KMS-11 (cell line): ENCODE measurements at regions not wholly inside any gene's neighbourhood (a gene's known extent, or its start where the extent isn't known, plus 50 kb on each side); places are given as distances from the start of the nearest gene placed in this dataset.

Experiments
- H2AFZ ChIP-seq: fragments of 200-600 bp; sonication (generic); 2 replicates; pipeline ENCODE4 v1.6.1; 2016; ENCODE audit warnings: antibody characterized with exemption, mixed run types, low read depth
- H3K27ac ChIP-seq: fragments of 200-600 bp; sonication (generic); 2 replicates; pipeline ENCODE4 v1.6.1; 2016; ENCODE audit warnings: mild to moderate bottlenecking, mixed run types
- H3K27me3 ChIP-seq: fragments of 200-600 bp; sonication (generic); 2 replicates; pipeline ENCODE4 v1.6.1; 2017; ENCODE audit warnings: mild to moderate bottlenecking, low read depth, mixed run types, moderate library complexity; ENCODE audit not compliant: insufficient read depth
- H3K36me3 ChIP-seq: fragments of 200-600 bp; sonication (generic); 2 replicates; pipeline ENCODE4 v1.6.1; 2017; ENCODE audit warnings: mild to moderate bottlenecking, mixed run types; ENCODE audit not compliant: insufficient read depth
- H3K4me1 ChIP-seq: fragments of 200-600 bp; sonication (generic); 2 replicates; pipeline ENCODE4 v1.6.1; 2016; ENCODE audit warnings: mild to moderate bottlenecking, low read depth, mixed run types; ENCODE audit not compliant: poor library complexity, severe bottlenecking
- H3K4me2 ChIP-seq: fragments of 200-600 bp; sonication (generic); 2 replicates; pipeline ENCODE4 v1.7.0; 2016; ENCODE audit warnings: mild to moderate bottlenecking, mixed run types
- H3K4me3 ChIP-seq: fragments of 200-600 bp; sonication (generic); IDR thresholded peaks from 2 replicates; pipeline ENCODE4 v1.6.1; 2017; ENCODE audit warnings: low read depth, low read length, mixed read lengths; ENCODE audit not compliant: insufficient read depth
- H3K79me2 ChIP-seq: fragments of 200-600 bp; sonication (generic); 2 replicates; pipeline ENCODE4 v1.6.1; 2016; ENCODE audit warnings: low read depth, mixed run types; ENCODE audit not compliant: insufficient read depth
- H3K9ac ChIP-seq: fragments of 200-600 bp; sonication (generic); 2 replicates; pipeline ENCODE4 v1.6.1; 2016; ENCODE audit warnings: mild to moderate bottlenecking, mixed run types
- H4K20me1 ChIP-seq: fragments of 200-600 bp; sonication (generic); 2 replicates; pipeline ENCODE4 v1.6.1; 2016; ENCODE audit warnings: mild to moderate bottlenecking, mixed run types; ENCODE audit not compliant: insufficient read depth
- CTCF ChIP-seq: fragments of 200-600 bp; sonication (generic); conservative IDR thresholded peaks from 2 replicates; pipeline ENCODE4 v1.6.1; 2017; ENCODE audit warnings: low read depth, mild to moderate bottlenecking, antibody characterized with exemption, low read length, moderate library complexity, mixed read lengths

- H3K9ac ChIP-seq, result no peak overlapping the region
- no peaks in the 10 kb centered on the region for H3K4me1 ChIP-seq
- no peaks in the 10 kb centered on the region for H3K79me2 ChIP-seq
- no peaks in the 10 kb centered on the region for H4K20me1 ChIP-seq
- TF ChIP-seq CTCF, result no peak
- H3K27me3 ChIP-seq, result no peaks in the 10 kb centered on the region
- no peak overlapping the region for H3K4me2 ChIP-seq
- no peak overlapping the region for H3K4me3 ChIP-seq
- no peak overlapping the region for H2AFZ ChIP-seq
- H3K36me3 ChIP-seq, result no peaks in the 10 kb centered on the region
- no peak overlapping the region for H3K27ac ChIP-seq
Observed at GRCh38 chr10:3006093-3006492, 61.3 kb upstream of the PFKP start.

- no peaks in the 10 kb centered on the region for H4K20me1 ChIP-seq
- no peak overlapping the region for H3K4me3 ChIP-seq
- H3K9ac ChIP-seq, result no peak overlapping the region
- H3K4me2 ChIP-seq, result no peak overlapping the region
- no peak for TF ChIP-seq CTCF
- H3K4me1 ChIP-seq, result no peaks in the 10 kb centered on the region
- no peaks in the 10 kb centered on the region for H3K27me3 ChIP-seq
- no peaks in the 10 kb centered on the region for H3K36me3 ChIP-seq
- no peak overlapping the region for H3K27ac ChIP-seq
- H3K79me2 ChIP-seq, result no peaks in the 10 kb centered on the region
- H2AFZ ChIP-seq, result no peak overlapping the region
Observed at GRCh38 chr10:3002304-3002703, 65.0 kb upstream of the PFKP start.

- TF ChIP-seq CTCF, result no peak
- no peaks in the 10 kb centered on the region for H3K36me3 ChIP-seq
- H3K4me2 ChIP-seq, result no peak overlapping the region
- no peaks in the 10 kb centered on the region for H3K4me1 ChIP-seq
- no peaks in the 10 kb centered on the region for H3K79me2 ChIP-seq
- H3K4me3 ChIP-seq, result no peak overlapping the region
- no peaks in the 10 kb centered on the region for H3K27me3 ChIP-seq
- no peaks in the 10 kb centered on the region for H4K20me1 ChIP-seq
- no peak overlapping the region for H2AFZ ChIP-seq
- no peak overlapping the region for H3K9ac ChIP-seq
- no peak overlapping the region for H3K27ac ChIP-seq
Observed at GRCh38 chr10:3000048-3000447, 67.3 kb upstream of the PFKP start.

- no peak overlapping the region for H2AFZ ChIP-seq
- no peaks in the 10 kb centered on the region for H4K20me1 ChIP-seq
- no peak overlapping the region for H3K9ac ChIP-seq
- H3K4me3 ChIP-seq, result no peak overlapping the region
- H3K79me2 ChIP-seq, result no peaks in the 10 kb centered on the region
- no peaks in the 10 kb centered on the region for H3K36me3 ChIP-seq
- no peaks in the 10 kb centered on the region for H3K4me1 ChIP-seq
- TF ChIP-seq CTCF, result no peak
- no peak overlapping the region for H3K4me2 ChIP-seq
- no peak overlapping the region for H3K27ac ChIP-seq
- H3K27me3 ChIP-seq, result no peaks in the 10 kb centered on the region
Observed at GRCh38 chr10:2994221-2994961, 73.0 kb upstream of the PFKP start.
